H1 (cell line): ENCODE measurements at regions not wholly inside any gene's neighbourhood (a gene's known extent, or its start where the extent isn't known, plus 50 kb on each side); places are given as distances from the start of the nearest gene placed in this dataset.

ENCODE experiments used
- CTCF ChIA-PET: fragments of 300-600 bp; sonication (Branson Sonifier 250); formaldehyde crosslinking; loops from one replicate; lab custom pipeline; 2021; ENCODE audit not compliant: partially characterized antibody; lab: Charles Lee
- POLR2A ChIA-PET: fragments of 300-600 bp; sonication (Branson Sonifier 250); formaldehyde crosslinking; loops from one replicate; lab custom pipeline; 2021; ENCODE audit warnings: inconsistent platforms; ENCODE audit not compliant: partially characterized antibody; lab: Charles Lee
- DNase-seq, 2 experiments: peaks; one replicate each; pipeline versions ENCODE4 v3.0.0 to v3.0.0-alpha.2; 2010 to 2022; ENCODE audit warnings: low spot score in 2 of 2, low read depth in 1 of 2, mixed read lengths in 1 of 2
- FAIRE-seq: peaks from 2 replicates; lab custom pipeline; 2011; peaks lifted over from hg19 to GRCh38; lab: Jason Lieb, UNC
- H2AFZ ChIP-seq: 2 replicates; pipeline ENCODE4 v1.8.1; 2012; ENCODE audit warnings: low read length, inconsistent platforms
- H2AK5ac ChIP-seq: 2 replicates; pipeline ENCODE4 v1.6.1; 2013; ENCODE audit warnings: low read depth, low read length
- H2BK120ac ChIP-seq: replicated peaks from 2 replicates; pipeline ENCODE3; 2013; ENCODE audit warnings: low read depth, low read length, inconsistent platforms
- H2BK12ac ChIP-seq: 2 replicates; pipeline ENCODE4 v1.6.1; 2013; ENCODE audit warnings: low read depth, low read length
- H2BK15ac ChIP-seq: 2 replicates; pipeline ENCODE4 v1.6.1; 2013; ENCODE audit warnings: low read length
- H2BK20ac ChIP-seq: 2 replicates; pipeline ENCODE4 v1.6.1; 2013; ENCODE audit warnings: low read length
- H2BK5ac ChIP-seq: 2 replicates; pipeline ENCODE4 v1.6.1; 2013; ENCODE audit warnings: low read depth, low read length
- H3K14ac ChIP-seq: 2 replicates; pipeline ENCODE4 v1.6.1; 2013; ENCODE audit warnings: inconsistent platforms; ENCODE audit not compliant: insufficient read length
- H3K18ac ChIP-seq: 2 replicates; pipeline ENCODE4 v1.6.1; 2013; ENCODE audit warnings: low read length; ENCODE audit errors: extremely low read depth
- H3K23ac ChIP-seq: 2 replicates; pipeline ENCODE4 v1.6.1; 2013; ENCODE audit warnings: inconsistent platforms; ENCODE audit not compliant: insufficient read length
- H3K23me2 ChIP-seq: 2 replicates; pipeline ENCODE4 v1.6.1; 2013; ENCODE audit warnings: low read depth, low read length
- H3K27ac ChIP-seq: 2 replicates; pipeline ENCODE4 v1.6.1; 2011; ENCODE audit warnings: low read depth, low read length, inconsistent platforms
- H3K27me3 ChIP-seq, 4 experiments: replicated peaks in 1 of 4; 1 replicate in 1 of 4; 2 replicates in 3 of 4; pipeline versions ENCODE4 v1.6.1 to v1.8.1; 2011 to 2013; ENCODE audit warnings: low read length in 3 of 4, mild to moderate bottlenecking in 3 of 4, inconsistent platforms in 2 of 4, mixed read lengths in 2 of 4, moderate library complexity in 1 of 4; ENCODE audit not compliant: control insufficient read depth in 3 of 4, insufficient read depth in 3 of 4; ENCODE audit errors: extremely low read depth in 1 of 4
- H3K36me3 ChIP-seq, 4 experiments: 2 replicates each; pipeline versions ENCODE4 v1.6.1 to v1.8.1; 2011 to 2013; ENCODE audit warnings: mild to moderate bottlenecking in 4 of 4, low read length in 3 of 4, moderate library complexity in 2 of 4, control low read depth in 1 of 4, inconsistent platforms in 1 of 4; ENCODE audit not compliant: insufficient read depth in 4 of 4, control insufficient read depth in 2 of 4
- H3K4ac ChIP-seq: replicated peaks from 2 replicates; pipeline ENCODE3; 2013; ENCODE audit warnings: low read length, low read depth, mixed read lengths, inconsistent platforms; ENCODE audit not compliant: insufficient read length
- H3K4me1 ChIP-seq, 4 experiments: replicated peaks in 1 of 4; 1 replicate in 1 of 4; 2 replicates in 3 of 4; pipeline versions ENCODE4 v1.6.1 to v1.8.1; 2011 to 2013; ENCODE audit warnings: low read length in 3 of 4, inconsistent platforms in 2 of 4, mixed read lengths in 1 of 4; ENCODE audit not compliant: insufficient read depth in 4 of 4, control insufficient read depth in 3 of 4
- H3K4me2 ChIP-seq, 2 experiments: 2 replicates each; pipeline versions ENCODE4 v1.6.1 to v1.8.1; 2011 to 2013; ENCODE audit warnings: low read depth in 2 of 2, low read length in 2 of 2, control low read depth in 1 of 2, inconsistent platforms in 1 of 2, mild to moderate bottlenecking in 1 of 2; ENCODE audit not compliant: insufficient read depth in 1 of 2
- H3K4me3 ChIP-seq, 4 experiments: fragments of 200-600, 300-600 bp in 1 of 4; sonication (generic), shearing (Covaris generic), sonication (Bioruptor Twin) in 1 of 4; 2 replicates each; pipeline versions ENCODE4 v1.5.1 to v1.8.1; 2011 to 2016; ENCODE audit warnings: low read length in 4 of 4, low read depth in 3 of 4, control low read depth in 2 of 4, inconsistent platforms in 2 of 4, mild to moderate bottlenecking in 2 of 4, mixed read lengths in 1 of 4, moderate library complexity in 1 of 4; ENCODE audit not compliant: insufficient read depth in 2 of 4; ENCODE audit errors: extremely low read depth in 1 of 4
- H3K56ac ChIP-seq: replicated peaks from 2 replicates; pipeline ENCODE3; 2013; ENCODE audit warnings: low read depth, mild to moderate bottlenecking, mixed read lengths, low read length, inconsistent platforms; ENCODE audit not compliant: insufficient read length
- H3K79me1 ChIP-seq: 2 replicates; pipeline ENCODE4 v1.6.1; 2013; ENCODE audit warnings: low read depth, low read length, control low read depth
- H3K79me2 ChIP-seq, 2 experiments: 2 replicates each; pipeline versions ENCODE4 v1.6.1 to v1.8.1; 2012 to 2013; ENCODE audit warnings: low read length in 2 of 2, mild to moderate bottlenecking in 2 of 2, inconsistent platforms in 1 of 2; ENCODE audit not compliant: insufficient read depth in 2 of 2, control insufficient read depth in 1 of 2
- H3K9ac ChIP-seq, 4 experiments: replicated peaks in 1 of 4; 1 replicate in 1 of 4; 2 replicates in 3 of 4; pipeline versions ENCODE4 v1.6.1 to v1.8.1; 2011 to 2013; ENCODE audit warnings: low read depth in 3 of 4, low read length in 3 of 4, control low read depth in 2 of 4, mild to moderate bottlenecking in 2 of 4, moderate library complexity in 2 of 4, inconsistent platforms in 1 of 4; ENCODE audit errors: extremely low read depth in 1 of 4
- H3K9me3 ChIP-seq, 2 experiments: 2 replicates each; pipeline versions ENCODE4 v1.6.1 to v1.8.1; 2012 to 2013; ENCODE audit warnings: mild to moderate bottlenecking in 2 of 2, moderate library complexity in 2 of 2, control low read depth in 1 of 2, inconsistent platforms in 1 of 2, low read depth in 1 of 2, low read length in 1 of 2, mixed read lengths in 1 of 2; ENCODE audit not compliant: insufficient read depth in 2 of 2
- H4K20me1 ChIP-seq, 2 experiments: replicated peaks in 1 of 2; 2 replicates each; pipeline versions ENCODE3 to v1.8.1; 2011 to 2013; ENCODE audit warnings: inconsistent platforms in 2 of 2, low read length in 2 of 2, mild to moderate bottlenecking in 1 of 2; ENCODE audit not compliant: insufficient read depth in 2 of 2, control insufficient read depth in 1 of 2
- H4K5ac ChIP-seq: 2 replicates; pipeline ENCODE4 v1.6.1; 2013; ENCODE audit warnings: low read length, low read depth, mixed read lengths, inconsistent platforms; ENCODE audit not compliant: insufficient read length
- H4K8ac ChIP-seq: 2 replicates; pipeline ENCODE4 v1.8.0; 2013; ENCODE audit warnings: mild to moderate bottlenecking, moderate library complexity, low read length, inconsistent platforms; ENCODE audit not compliant: insufficient read depth; ENCODE audit errors: extremely low read depth
- H4K91ac ChIP-seq: replicated peaks from 2 replicates; pipeline ENCODE3; 2013; ENCODE audit warnings: low read length, mixed read lengths, inconsistent platforms; ENCODE audit not compliant: insufficient read length
- CBX8 ChIP-seq: fragments of 300-800, 300-1000 bp; sonication (generic); IDR thresholded peaks from 2 replicates; pipeline ENCODE4 v1.7.1; 2016; ENCODE audit warnings: low read depth, low read length, borderline replicate concordance
- MAX ChIP-seq: IDR thresholded peaks from 2 replicates; pipeline ENCODE4 v1.6.1; 2012; ENCODE audit warnings: inconsistent platforms
- RAD21 ChIP-seq, 2 experiments: IDR thresholded peaks in 1 of 2; conservative IDR thresholded peaks in 1 of 2; 2 replicates each; pipeline ENCODE4 v1.6.1; 2011; ENCODE audit warnings: low read depth in 2 of 2, low read length in 2 of 2, improper control_type of control experiment in 1 of 2, inconsistent platforms in 1 of 2, mild to moderate bottlenecking in 1 of 2, moderate library complexity in 1 of 2
- WGBS, 2 experiments: shearing (Covaris generic) in 1 of 2; methylation state at CpG; one replicate each; pipeline versions ENCODE4 v1.1.6 to v1.1.7; 2013 to 2015; ENCODE audit warnings: low lambda C conversion rate in 2 of 2, mixed read lengths in 2 of 2, inconsistent platforms in 1 of 2, low coverage in 1 of 2, missing lambda C conversion rate in 1 of 2; ENCODE audit not compliant: insufficient replicate concordance in 2 of 2, insufficient coverage in 1 of 2, insufficient read length in 1 of 2; ENCODE audit errors: extremely low coverage in 1 of 2, missing lambda C conversion rate in 1 of 2; 5-methylcytosine and 5-hydroxymethylcytosine counted together

GRCh38 chr2:128416109-128416785 lies 97.6 kb upstream of the HS6ST1 start:
- H3K4ac ChIP-seq = no peak overlapping the region
- FAIRE-seq = no peak
- H3K4me1 ChIP-seq = peaks cover 0 to 8% (median 0%) of the 10 kb centered on the region in 4 experiments; a peak in 2 of 7 replicates
- H3K18ac ChIP-seq = no peak overlapping the region
- no peak overlapping the region for H3K4me2 ChIP-seq
- no peak overlapping the region for H2BK20ac ChIP-seq
- 0 out of 2 replicates have a peak overlapping the region, but pooled peaks have one; percentile 27 for H2BK12ac ChIP-seq
- H3K56ac ChIP-seq = no peak overlapping the region
- no peak overlapping the region for H4K5ac ChIP-seq
- H3K9me3 ChIP-seq = peaks cover 0 to 2% of the 10 kb centered on the region in 2 experiments; a peak in 1 of 4 replicates
- DNase-seq = peak in 1 of 2 experiments; percentile 46
- H2BK5ac ChIP-seq = no peak overlapping the region
- no peaks in the 10 kb centered on the region for H4K20me1 ChIP-seq
- no peaks in the 10 kb centered on the region for H3K79me1 ChIP-seq
- no peak overlapping the region for H4K91ac ChIP-seq
- no peak overlapping the region for H2BK15ac ChIP-seq
- POLR2A ChIA-PET = interaction anchor here (0.9 kb wide), 1 partner anchor 43 kb away, joined by 4 read pairs; no protein-coding TSS in a partner anchor
- no peaks in the 10 kb centered on the region for H3K23me2 ChIP-seq
- TF ChIP-seq RAD21 (IDR thresholded peaks at IDR 0.05 in 1 of 2, conservative IDR thresholded peaks at IDR 0.05 in 1 of 2; ENCODE audit: low read depth in 2 of 2, low read length in 2 of 2) = peak in 1 of 2 experiments; percentile 24; a peak in 1 of 4 replicates
- TF ChIP-seq CBX8 = no peak
- 0 out of 2 replicates have a peak, but pooled peaks have one; percentile 30 for TF ChIP-seq MAX
- H3K4me3 ChIP-seq = no peak overlapping the region
- no peaks in the 10 kb centered on the region for H3K27me3 ChIP-seq
- no peak overlapping the region for H3K27ac ChIP-seq
- CTCF ChIA-PET = interaction anchor here (0.6 to 1.5 kb wide), 7 partner anchors 11 to 178 kb away, joined by 3 to 5 read pairs (median 3); no protein-coding TSS in a partner anchor
- WGBS, 2 experiments = 76% methylated on average over 8 of the region's 9 CpGs; no CpG with 5 or more reads in 1 of the 2 experiments
- no peaks in the 10 kb centered on the region for H3K36me3 ChIP-seq
- H3K23ac ChIP-seq = no peak overlapping the region
- H2AK5ac ChIP-seq = no peak overlapping the region
- no peak overlapping the region for H2AFZ ChIP-seq
- no peak overlapping the region for H4K8ac ChIP-seq
- no peak overlapping the region for H3K14ac ChIP-seq
- no peak overlapping the region for H2BK120ac ChIP-seq
- H3K79me2 ChIP-seq = no peaks in the 10 kb centered on the region
- H3K9ac ChIP-seq = no peak overlapping the region
